ENCODE measurements at regions not wholly inside any gene's neighbourhood (a gene's known extent, or its start where the extent isn't known, plus 50 kb on each side); places are given as distances from the start of the nearest gene placed in this dataset.

- DNase-seq = no peak
Observed at GRCh38 chr2:62447411-62447810, 58.6 kb downstream of the TMEM17 start.

DNA sequence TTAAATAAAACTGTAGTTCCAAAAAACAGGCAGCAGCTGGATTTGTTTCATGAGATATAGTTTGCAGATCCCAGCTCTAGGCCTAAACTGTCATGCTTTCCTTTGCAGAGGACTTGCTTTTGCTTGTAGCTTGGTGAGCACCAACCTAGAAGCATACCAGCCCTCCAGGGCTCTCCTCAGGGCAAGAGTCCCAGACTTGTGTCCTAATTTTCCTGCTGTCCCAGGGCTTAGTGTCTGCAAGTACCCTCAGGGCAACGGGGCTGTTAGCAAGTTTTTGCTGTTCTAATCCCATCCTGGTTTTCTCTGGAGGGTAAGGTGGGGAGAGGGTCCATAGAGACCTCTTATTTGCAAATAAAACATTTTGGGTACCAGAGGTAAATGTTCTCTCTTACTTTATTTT lies 59.5 kb downstream of the TMEM17 start:
- DNase-seq = no peak

- DNase-seq = no peak
Observed at GRCh38 chr2:62443886-62444285, 62.1 kb downstream of the TMEM17 start.

GRCh38 chr2:62443471-62443870 lies 62.5 kb downstream of the TMEM17 start:
- no peak for DNase-seq

GRCh38 chr2:62441824-62442223 lies 64.2 kb downstream of the TMEM17 start:
- DNase-seq = no peak

DNA sequence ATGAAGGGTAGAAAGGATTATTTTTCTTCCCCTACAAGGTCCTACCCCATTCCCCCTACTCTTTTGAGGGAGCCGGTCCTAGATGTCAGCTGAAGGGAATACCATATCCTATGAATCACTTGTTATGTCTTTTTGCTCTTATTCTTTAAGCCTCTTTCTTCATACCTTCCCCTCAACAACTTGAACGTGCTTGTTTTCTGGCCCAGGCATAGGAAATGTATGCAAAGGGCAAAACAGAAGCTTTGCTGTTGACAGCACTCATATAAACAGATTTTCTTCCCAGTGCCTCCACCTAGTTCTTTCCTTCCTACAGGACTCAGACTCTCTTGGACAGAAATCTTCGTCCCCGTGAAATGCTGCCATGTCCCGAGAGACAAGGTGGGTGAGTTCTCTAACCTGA lies 64.6 kb downstream of the TMEM17 start:
- DNase-seq = no peak

DNA sequence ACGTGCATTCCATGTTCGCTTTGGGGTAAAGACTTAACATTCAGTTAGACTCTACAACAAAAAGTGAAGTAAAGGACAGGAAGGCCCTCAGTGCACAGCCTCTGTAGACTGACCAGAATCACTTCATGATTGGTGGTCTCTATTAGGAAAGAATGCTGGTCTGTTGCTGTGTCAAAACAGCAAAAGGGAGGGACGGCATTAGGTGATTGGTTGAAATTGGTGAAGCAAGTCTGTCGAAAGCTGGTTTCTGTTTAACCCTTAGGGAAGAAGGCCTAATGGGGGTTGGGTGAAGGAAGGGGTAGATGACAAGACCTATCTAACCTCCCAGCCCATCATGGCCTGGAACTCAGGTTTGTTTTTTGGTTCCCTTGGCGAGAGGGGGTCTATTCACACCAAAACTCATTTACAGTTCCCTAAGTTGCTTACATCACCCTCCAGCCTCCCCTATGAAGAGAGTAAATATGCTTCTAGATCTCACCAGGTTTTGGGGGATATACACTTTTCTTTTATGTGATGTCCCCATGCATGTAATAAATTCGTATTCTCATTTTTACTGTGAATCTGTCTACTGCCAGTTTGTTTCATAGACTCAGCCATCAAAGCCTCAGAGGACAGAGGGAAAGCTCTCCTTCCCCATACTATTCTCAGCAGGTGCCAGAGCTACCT lies 65.6 kb downstream of the TMEM17 start:
- DNase-seq = no peak

DNA sequence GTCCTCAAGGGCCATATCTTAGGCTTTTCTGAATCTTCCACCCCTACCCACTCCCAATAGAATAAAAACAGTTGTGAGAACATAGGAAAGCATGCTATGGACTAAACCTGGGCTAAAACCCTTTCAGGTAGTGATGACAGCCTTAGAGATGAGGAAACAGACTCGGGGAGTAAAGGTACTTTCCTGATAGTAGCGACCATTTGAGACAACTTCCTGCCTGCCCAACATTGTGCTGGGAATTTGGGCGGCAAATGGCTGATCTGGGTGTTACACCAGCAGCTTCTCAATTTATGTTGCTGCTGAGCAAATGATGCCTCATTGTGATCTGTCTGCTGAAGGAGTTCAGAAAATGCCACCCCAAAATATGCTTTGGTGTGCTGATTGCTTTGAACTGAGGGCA lies 66.6 kb downstream of the TMEM17 start:
- no peak for DNase-seq

GRCh38 chr2:62437785-62438184 lies 68.2 kb downstream of the TMEM17 start:
- no peak for DNase-seq

DNA sequence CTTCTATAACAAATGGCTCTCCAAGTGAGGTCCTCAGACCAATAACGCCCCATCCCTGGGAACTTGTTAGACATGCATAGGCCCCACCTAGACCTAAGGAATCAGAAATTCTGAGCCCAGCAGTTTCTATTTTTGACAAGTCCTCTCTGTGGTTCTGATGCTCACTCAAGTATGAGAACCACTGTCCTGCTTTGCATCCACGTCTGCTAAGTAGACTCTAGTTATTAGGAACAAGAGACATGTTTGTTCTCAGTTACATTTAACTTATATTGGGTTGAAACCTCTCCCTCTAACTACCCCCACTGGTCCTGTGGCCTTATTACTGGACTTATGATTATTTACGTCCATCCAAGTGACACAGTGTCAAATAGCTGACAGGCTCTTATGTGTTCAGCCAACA lies 70.3 kb downstream of the TMEM17 start:
- no peak for DNase-seq

DNA sequence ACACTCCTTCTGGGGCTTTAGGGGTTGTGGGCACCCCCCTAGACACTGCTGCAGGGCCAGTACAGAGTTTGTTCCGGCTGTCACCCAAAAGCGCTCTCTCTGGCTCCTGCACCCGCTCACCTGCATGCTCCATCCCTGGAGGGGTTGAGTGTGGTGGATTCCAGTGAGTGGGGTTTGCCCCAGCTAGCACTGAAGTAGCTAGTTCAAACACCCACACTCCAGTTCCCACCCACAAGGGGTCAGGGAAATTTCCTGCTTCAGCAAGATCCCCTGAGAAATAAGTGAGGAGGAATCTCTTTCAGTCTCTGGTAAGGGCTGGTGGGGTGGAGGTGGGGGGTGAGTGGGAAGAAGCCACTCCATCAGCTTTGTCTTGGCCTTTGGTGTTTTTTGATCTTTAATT lies 73.6 kb downstream of the TMEM17 start:
- no peak for DNase-seq

DNA sequence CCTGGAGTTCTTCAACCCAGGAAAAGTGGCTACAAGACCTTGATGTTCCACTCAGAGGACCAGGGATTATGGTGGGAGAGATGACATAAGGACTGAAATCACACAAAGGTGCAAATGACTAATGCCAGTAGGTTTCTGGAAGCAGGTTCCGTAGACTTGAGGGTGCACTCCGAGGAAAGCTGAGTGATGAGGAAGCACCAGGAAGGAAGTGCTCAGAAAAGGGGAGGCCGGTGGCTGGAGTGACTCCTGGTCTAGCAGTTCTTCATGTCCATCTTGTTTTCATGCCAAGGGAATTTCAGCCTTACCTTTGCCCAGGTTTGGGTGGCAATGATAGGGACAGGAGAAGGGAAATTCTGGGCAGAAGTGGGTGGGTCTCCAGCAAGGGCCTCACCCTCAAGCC lies 74.5 kb downstream of the TMEM17 start:
- DNase-seq = no peak

- DNase-seq = no peak
Observed at GRCh38 chr2:62430146-62430545, 75.8 kb downstream of the TMEM17 start.

DNA sequence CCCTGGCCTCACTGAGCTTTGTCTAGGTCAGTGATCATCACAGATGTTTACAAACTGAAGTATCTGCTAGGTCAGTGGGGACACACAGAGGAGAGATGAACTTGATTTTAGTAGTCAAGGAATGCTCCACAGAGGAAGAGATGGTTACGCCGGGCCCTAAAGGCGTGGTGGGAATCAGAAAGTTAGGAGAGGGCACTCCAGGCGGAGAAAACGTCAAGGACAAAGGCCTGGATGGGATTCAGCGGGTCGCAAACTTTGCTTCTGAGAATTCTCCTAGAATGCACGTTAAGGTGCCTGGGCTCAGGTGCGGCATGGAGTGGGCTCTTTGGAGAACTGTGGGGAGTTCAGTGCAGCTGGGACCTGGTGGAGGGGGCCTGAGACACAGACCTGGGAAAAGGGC lies 78.8 kb downstream of the TMEM17 start:
- no peak for DNase-seq

DNA sequence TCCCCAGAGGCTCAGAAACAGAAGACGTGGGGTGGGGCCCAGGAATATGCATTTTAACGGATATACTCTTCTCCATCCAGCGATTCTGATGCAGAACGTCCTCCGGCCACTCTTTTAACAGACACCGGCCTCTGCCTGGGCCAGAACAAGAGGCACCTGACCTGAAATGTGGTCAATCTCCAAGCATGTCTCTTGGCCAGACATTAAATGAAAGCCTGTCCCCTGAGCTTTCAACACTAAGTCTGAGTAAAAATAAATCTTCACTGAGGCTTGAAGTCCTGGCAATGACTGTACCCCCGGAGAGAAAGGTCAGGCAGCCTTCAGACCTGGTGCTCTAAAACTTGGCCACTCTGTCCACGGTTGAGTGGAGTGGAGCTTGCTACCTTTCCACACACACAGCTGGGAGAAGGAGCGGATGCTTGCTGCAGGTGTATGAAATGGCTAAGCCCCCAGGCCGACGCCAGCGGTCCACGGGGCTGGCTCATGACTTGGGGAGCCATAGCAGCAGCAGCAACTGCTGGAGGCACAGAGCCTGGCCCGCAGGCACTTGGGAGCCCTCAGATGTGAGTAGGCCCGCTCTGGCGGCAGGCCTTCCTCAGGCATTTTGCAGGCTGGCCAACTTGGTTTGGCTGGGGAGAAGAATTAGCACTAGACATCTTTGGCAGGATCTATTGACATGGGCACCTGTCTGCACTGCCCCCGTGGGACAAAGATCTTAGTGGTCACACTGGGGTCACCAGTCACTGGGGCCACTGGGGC lies 79.7 kb downstream of the TMEM17 start:
- DNase-seq = no peak

GRCh38 chr2:62425684-62426083 lies 80.3 kb downstream of the TMEM17 start:
- no peak for DNase-seq

GRCh38 chr2:62424899-62425298 lies 81.1 kb downstream of the TMEM17 start:
- DNase-seq = no peak

- DNase-seq = no peak
Observed at GRCh38 chr2:62423883-62424458, 82.0 kb downstream of the TMEM17 start.

DNA sequence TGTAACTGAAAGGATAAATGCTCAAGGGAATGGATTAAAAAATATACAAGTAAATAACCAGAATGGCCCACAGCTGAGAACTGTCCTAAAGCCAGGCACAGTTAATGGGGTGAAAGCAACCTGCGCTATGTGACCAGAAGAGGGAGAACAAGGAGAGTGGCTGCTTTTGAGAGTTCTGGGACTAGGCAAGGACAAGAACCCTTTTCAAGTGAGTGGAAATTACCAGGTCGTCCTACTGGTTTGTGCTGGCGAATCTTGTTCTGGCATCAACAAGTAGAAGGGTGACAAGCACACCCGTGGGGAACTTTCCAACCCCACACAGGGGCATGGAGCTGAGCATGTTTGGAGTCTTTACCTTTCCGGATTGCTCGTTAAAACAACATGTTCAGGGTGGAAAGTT lies 82.8 kb downstream of the TMEM17 start:
- DNase-seq = no peak

GRCh38 chr2:62415518-62415917 lies 90.5 kb downstream of the TMEM17 start:
- no peak for DNase-seq

DNA sequence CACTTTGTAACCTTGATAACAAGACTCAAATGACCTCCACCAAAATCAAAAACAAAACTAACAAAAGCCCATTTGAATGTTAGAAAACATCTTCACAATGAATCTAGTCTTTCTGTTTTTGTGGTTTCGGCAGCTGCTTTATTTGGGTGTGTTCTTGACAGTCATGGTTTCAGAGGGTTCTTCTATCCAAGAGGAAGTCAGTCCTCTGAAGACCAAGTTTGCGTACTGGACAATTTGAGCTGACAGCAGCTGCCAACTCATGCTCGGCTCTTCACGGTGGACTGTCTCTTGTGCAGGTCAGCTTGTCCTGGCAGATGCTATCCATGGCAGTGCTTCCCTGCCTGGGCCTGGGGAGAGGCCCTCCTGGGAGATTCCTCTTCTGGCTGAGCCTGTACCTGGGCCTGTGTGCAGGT lies 91.0 kb downstream of the TMEM17 start:
- no peak for DNase-seq

- DNase-seq = no peak
Observed at GRCh38 chr2:62413116-62413663, 92.8 kb downstream of the TMEM17 start.

DNA sequence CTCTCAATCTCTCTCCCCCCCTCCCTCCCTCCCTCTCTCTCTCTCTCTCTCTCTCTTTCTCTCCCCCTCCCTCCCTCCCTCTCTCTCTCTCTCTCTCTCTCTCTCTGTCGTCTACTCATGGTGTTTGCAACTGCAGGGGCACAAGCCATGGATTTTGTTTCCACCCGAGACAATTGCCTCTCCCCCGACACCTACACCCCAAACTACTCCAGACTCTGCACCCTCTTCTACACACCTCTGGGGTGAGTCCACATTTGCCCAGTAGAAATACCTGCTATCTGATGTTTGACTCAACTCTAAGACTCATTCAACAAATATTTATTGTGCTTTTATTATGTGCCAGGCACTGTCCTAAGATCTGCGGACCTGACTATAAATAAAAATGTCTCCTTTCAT lies 93.7 kb downstream of the TMEM17 start:
- no peak for DNase-seq

GRCh38 chr2:62410926-62411456 lies 95.0 kb downstream of the TMEM17 start:
- DNase-seq = no peak

Measured in NCI-H1048 (cell line).